Thymus (tissue), 11 donors: ENCODE measurements at regions not wholly inside any gene's neighbourhood (a gene's known extent, or its start where the extent isn't known, plus 50 kb on each side); places are given as distances from the start of the nearest gene placed in this dataset.
"Not testable (repeated sequence)": the region's sequence is repeated elsewhere in the genome, so short reads cannot be mapped to it uniquely, and the experiment has no call there.

Experiments used
- DNase-seq, 9 donors: peaks; one replicate each; pipeline ENCODE4 v3.0.0-alpha.2; 2013; ENCODE audit warnings: low spot score in 9 of 9, low read depth in 6 of 9, missing footprints in 1 of 9
- H3K27ac ChIP-seq, 2 donors: one replicate each; pipeline ENCODE4 v1.5.1; 2013; ENCODE audit warnings: control low read depth in 1 of 2, low read depth in 1 of 2, low read length in 1 of 2, mild to moderate bottlenecking in 1 of 2, moderate library complexity in 1 of 2
- H3K27me3 ChIP-seq, 2 donors: one replicate each; pipeline ENCODE4 v1.5.1; 2013; ENCODE audit warnings: low read length in 1 of 2; ENCODE audit not compliant: control insufficient read depth in 2 of 2, insufficient read depth in 1 of 2
- H3K36me3 ChIP-seq, 2 donors: one replicate each; pipeline ENCODE4 v1.5.1; 2013; ENCODE audit warnings: low read length in 1 of 2, mild to moderate bottlenecking in 1 of 2, moderate library complexity in 1 of 2; ENCODE audit not compliant: control insufficient read depth in 2 of 2, insufficient read depth in 2 of 2
- H3K4me1 ChIP-seq, 2 donors: one replicate each; pipeline ENCODE4 v1.5.1; 2013; ENCODE audit warnings: low read length in 2 of 2; ENCODE audit not compliant: control insufficient read depth in 2 of 2, insufficient read depth in 2 of 2
- H3K4me3 ChIP-seq, 2 donors: one replicate each; pipeline ENCODE4 v1.5.1; 2013; ENCODE audit warnings: low read length in 2 of 2, control low read depth in 1 of 2, mild to moderate bottlenecking in 1 of 2
- H3K9me3 ChIP-seq, 2 donors: one replicate each; pipeline ENCODE4 v1.5.1; 2013; ENCODE audit warnings: low read length in 1 of 2, mild to moderate bottlenecking in 1 of 2; ENCODE audit not compliant: control insufficient read depth in 2 of 2, insufficient read depth in 1 of 2
- WGBS: extraction: QIAGEN DNeasy Blood & Tissue Kit; methylation state at CpG from one replicate; pipeline ENCODE4 v1.1.7; 2013; 5-methylcytosine and 5-hydroxymethylcytosine counted together
- donor health status: healthy.

DNA sequence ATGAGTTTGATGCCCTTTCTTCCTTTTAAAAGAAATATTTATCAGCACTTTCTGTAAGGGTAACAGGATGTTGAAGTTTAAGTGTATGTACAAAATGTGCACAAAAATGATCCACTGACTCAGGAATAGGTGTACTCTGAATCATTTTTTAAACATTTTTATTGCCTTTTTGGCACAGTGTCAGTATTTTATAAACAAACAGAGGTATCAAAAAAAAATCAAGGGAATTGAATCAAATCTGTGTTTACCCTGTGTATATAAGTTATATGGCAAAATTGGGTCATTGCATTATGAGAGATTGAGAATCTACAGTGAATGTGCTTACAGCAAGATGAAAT is 513.9 kb upstream of the NETO1 start:
- Histone ChIP-seq H3K4me1 (no peaks in the 10 kb centered on the region), H3K36me3 (no peaks in the 10 kb centered on the region), H3K9me3 (no peaks in the 10 kb centered on the region), H3K4me3 (no peak overlapping the region), H3K27ac (no peak overlapping the region), H3K27me3 (no peaks in the 10 kb centered on the region)
- DNase-seq, result no peak

DNA sequence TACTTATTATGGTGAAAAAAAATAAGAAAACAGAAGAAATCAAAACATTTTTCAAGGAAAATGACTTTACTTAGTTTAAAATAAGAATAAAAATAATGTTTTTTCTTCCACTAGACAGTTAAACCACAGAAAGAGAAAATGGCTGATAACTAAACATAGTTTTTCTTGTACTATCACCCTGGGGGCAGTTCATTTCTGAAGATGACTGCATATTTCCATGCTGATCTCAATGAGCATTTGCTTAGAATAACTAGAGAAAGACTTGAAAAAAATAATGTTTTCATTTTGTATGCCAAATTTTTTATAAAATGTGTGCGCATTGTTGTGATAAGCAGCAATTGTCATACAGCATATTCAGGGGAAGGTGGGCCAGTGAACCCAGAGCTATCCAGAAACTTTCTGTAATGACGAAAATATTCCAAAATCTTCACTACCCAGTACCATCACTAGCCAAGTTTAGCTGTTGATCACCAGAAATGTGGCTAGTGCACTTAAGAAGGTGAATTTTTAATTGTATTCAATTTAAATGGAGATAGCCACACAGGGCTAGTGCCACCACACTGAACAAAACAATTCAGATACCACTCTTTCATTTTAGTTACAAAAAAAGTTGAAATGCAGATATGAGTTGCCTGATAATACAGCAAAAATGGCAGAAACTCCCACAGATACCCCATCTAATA is 513.4 kb upstream of the NETO1 start:
- H3K27ac ChIP-seq, result no peak overlapping the region
- no peaks in the 10 kb centered on the region for H3K27me3 ChIP-seq
- H3K9me3 ChIP-seq, result no peaks in the 10 kb centered on the region
- no peaks in the 10 kb centered on the region for H3K4me1 ChIP-seq
- no peaks in the 10 kb centered on the region for H3K36me3 ChIP-seq
- no peak overlapping the region for H3K4me3 ChIP-seq
- 97% methylated on average over 2 of the region's 2 CpGs for WGBS
- DNase-seq, result no peak

DNA sequence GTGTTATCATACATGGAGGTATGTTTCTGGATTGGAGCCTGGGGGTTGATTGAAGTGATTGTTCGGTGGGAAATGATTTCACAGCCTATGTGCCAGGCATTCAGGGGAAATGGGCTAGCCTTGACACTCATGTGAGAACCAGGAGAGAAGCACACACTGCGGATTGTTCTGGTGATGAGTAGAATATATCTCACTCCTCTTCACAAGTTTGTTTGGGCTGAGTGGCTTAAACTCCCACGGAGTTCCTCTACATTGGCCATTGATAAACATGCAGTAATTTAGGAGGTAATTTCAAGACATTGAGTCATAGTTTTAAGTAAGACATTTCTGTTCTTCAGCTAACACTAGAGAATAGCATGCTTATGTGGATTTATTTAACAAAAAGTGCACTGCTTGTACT is 498.9 kb upstream of the NETO1 start:
- H3K4me3 ChIP-seq, result no peak overlapping the region
- no peak for DNase-seq
- 97% methylated on average over 3 of the region's 3 CpGs for WGBS
- no peaks in the 10 kb centered on the region for H3K9me3 ChIP-seq
- H3K4me1 ChIP-seq, result no peaks in the 10 kb centered on the region
- H3K27ac ChIP-seq, result no peak overlapping the region
- H3K36me3 ChIP-seq, result no peaks in the 10 kb centered on the region
- no peaks in the 10 kb centered on the region for H3K27me3 ChIP-seq

GRCh38 chr18:73365018-73365417 is 497.2 kb upstream of the NETO1 start:
- no peak for DNase-seq
- Histone ChIP-seq H3K27ac (no peak overlapping the region), H3K4me3 (no peak overlapping the region), H3K27me3 (no peaks in the 10 kb centered on the region), H3K9me3 (no peaks in the 10 kb centered on the region), H3K4me1 (no peaks in the 10 kb centered on the region), H3K36me3 (no peaks in the 10 kb centered on the region)
- WGBS, result 91% methylated on average over 4 of the region's 4 CpGs

DNA sequence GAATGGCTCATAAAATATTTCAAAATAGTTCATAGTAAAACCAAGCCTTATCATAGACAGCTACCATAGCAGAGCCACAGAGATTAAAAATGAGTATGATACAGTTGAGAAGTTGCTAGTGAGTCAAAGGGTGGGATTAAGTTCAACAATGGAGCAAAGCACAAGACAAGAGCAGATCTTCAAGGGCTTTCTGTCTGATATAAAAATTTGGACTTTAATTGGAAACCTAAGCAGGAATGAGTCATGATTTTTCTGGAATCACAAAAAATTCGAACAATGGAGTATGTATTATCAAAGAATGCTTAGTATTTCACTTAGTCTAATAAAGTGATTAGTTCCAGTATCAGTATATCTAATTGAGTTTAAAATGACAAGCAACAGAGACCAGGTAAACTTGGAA is 487.3 kb upstream of the NETO1 start:
- no peak for DNase-seq
- no peak overlapping the region for H3K27ac ChIP-seq
- WGBS, result 84% methylated on average over 1 of the region's 1 CpG
- no peaks in the 10 kb centered on the region for H3K4me1 ChIP-seq
- H3K9me3 ChIP-seq, result no peaks in the 10 kb centered on the region
- H3K36me3 ChIP-seq, result no peaks in the 10 kb centered on the region
- H3K27me3 ChIP-seq, result no peaks in the 10 kb centered on the region
- H3K4me3 ChIP-seq, result no peak overlapping the region

GRCh38 chr18:73352546-73352945 is 484.8 kb upstream of the NETO1 start:
- WGBS, result 75% methylated on average over 1 of the region's 1 CpG
- H3K4me1 ChIP-seq, result no peaks in the 10 kb centered on the region

GRCh38 chr18:73340135-73340977 is 472.6 kb upstream of the NETO1 start:
- no peak for DNase-seq
- no peaks in the 10 kb centered on the region for H3K27me3 ChIP-seq
- H3K9me3 ChIP-seq, result no peaks in the 10 kb centered on the region
- 92% methylated on average over 8 of the region's 8 CpGs for WGBS
- H3K27ac ChIP-seq, result no peak overlapping the region
- H3K4me1 ChIP-seq, result no peaks in the 10 kb centered on the region
- no peaks in the 10 kb centered on the region for H3K36me3 ChIP-seq
- H3K4me3 ChIP-seq, result no peak overlapping the region

More at GRCh38 chr18:73352546-73352945, 484.8 kb upstream of the NETO1 start:
- no peak for DNase-seq
- Histone ChIP-seq H3K36me3 (no peaks in the 10 kb centered on the region), H3K9me3 (no peaks in the 10 kb centered on the region), H3K27me3 (no peaks in the 10 kb centered on the region), H3K4me3 (no peak overlapping the region), H3K27ac (no peak overlapping the region)

DNA sequence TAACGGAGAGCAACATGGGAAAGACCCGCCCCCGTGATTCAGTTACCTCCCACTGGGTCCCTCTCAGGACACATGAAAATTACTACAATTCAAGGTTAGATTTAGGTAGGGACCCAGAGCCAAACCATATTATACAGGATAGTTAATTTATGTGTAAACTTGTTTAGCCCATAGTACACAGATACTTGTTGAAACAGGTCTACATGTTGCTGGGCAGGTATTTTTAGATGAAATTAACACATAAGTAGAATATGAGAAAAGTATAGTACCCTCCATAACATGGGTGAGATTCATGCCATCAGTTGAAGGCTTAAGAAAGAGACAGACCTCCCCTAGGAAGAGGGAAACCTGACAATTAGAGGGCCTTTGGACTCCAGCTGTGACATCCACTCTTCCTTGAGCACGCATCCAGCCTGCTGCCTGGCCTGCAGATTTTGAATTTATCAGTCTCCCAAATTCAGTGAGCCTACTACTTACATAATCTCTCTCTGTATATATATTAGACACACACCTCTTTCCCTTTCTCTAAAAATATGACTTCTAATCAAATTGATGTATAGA is 463.5 kb upstream of the NETO1 start:
- H3K9me3 ChIP-seq, result no peaks in the 10 kb centered on the region
- H3K27ac ChIP-seq, result no peak overlapping the region
- no peak overlapping the region for H3K4me3 ChIP-seq
- no peaks in the 10 kb centered on the region for H3K27me3 ChIP-seq
- 98% methylated on average over 4 of the region's 4 CpGs for WGBS
- DNase-seq, result no peak
- no peaks in the 10 kb centered on the region for H3K36me3 ChIP-seq
- H3K4me1 ChIP-seq, result no peaks in the 10 kb centered on the region

DNA sequence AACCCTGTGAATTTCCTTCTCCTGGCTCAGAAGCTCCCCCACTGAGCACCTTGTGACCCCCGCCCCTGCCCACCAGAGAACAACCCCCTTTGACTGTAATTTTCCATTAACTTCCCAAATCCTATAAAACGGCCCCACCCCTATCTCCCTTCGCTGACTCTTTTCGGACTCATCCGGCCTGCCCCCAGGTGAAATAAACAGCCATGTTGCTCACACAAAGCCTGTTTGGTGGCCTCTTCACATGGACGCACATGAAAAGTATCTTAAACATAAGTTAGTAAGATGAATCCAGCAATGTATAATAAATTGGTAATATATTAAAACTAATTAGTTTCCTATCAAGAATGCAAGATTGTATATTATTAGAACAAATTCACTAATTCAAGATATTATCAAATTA is 462.3 kb upstream of the NETO1 start:
- not testable (repeated sequence) for H3K27me3 ChIP-seq, H3K27ac ChIP-seq, H3K36me3 ChIP-seq, H3K9me3 ChIP-seq, H3K4me3 ChIP-seq, H3K4me1 ChIP-seq, DNase-seq
- 98% methylated on average over 6 of the region's 6 CpGs for WGBS
